ENCODE measurements at regions not wholly inside any gene's neighbourhood (a gene's known extent, or its start where the extent isn't known, plus 50 kb on each side); places are given as distances from the start of the nearest gene placed in this dataset.

GRCh38 chr7:86962623-86963022 lies 96.8 kb downstream of the ELAPOR2 start:
- no peak overlapping the region for H3K4me2 ChIP-seq (ENCODE audit: control insufficient read depth, extremely low read depth, insufficient read depth, low read depth, low read length)
- dilution Hi-C loops (cut with MboI; ENCODE audit: extremely low pct_ligation_motif_present, low sequenced_read_pairs) = no loop called here
- TF ChIP-seq, protein P1, sequence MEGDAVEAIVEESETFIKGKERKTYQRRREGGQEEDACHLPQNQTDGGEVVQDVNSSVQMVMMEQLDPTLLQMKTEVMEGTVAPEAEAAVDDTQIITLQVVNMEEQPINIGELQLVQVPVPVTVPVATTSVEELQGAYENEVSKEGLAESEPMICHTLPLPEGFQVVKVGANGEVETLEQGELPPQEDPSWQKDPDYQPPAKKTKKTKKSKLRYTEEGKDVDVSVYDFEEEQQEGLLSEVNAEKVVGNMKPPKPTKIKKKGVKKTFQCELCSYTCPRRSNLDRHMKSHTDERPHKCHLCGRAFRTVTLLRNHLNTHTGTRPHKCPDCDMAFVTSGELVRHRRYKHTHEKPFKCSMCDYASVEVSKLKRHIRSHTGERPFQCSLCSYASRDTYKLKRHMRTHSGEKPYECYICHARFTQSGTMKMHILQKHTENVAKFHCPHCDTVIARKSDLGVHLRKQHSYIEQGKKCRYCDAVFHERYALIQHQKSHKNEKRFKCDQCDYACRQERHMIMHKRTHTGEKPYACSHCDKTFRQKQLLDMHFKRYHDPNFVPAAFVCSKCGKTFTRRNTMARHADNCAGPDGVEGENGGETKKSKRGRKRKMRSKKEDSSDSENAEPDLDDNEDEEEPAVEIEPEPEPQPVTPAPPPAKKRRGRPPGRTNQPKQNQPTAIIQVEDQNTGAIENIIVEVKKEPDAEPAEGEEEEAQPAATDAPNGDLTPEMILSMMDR (optimal IDR thresholded peaks at IDR 0.05 in 1 of 3, IDR thresholded peaks at IDR 0.05 in 1 of 3, conservative IDR thresholded peaks at IDR 0.05 in 1 of 3; ENCODE audit: extremely low read depth in 1 of 3, insufficient read depth in 2 of 3, low read length in 3 of 3) = no peak
- no peak for TF ChIP-seq EZH2 (IDR thresholded peaks at IDR 0.05; ENCODE audit: low read length)
- DNase-seq (ENCODE audit: low read depth, low spot score) (no peak), FAIRE-seq (no peak)
- no peaks in the 10 kb centered on the region for H3K9me1 ChIP-seq (ENCODE audit: control insufficient read depth, extremely low read depth, insufficient read depth, low read length)
- H3K79me2 ChIP-seq (ENCODE audit: control insufficient read depth, insufficient read depth, low read length) = no peaks in the 10 kb centered on the region
- no peak overlapping the region for H3K4me3 ChIP-seq (ENCODE audit: control insufficient read depth in 2 of 3, extremely low read depth in 1 of 3, insufficient read depth in 2 of 3, low read depth in 1 of 3, low read length in 3 of 3)
- H2AFZ ChIP-seq (ENCODE audit: control insufficient read depth, low read length) = no peak overlapping the region
- no peak overlapping the region for H3K27ac ChIP-seq (ENCODE audit: control insufficient read depth, insufficient read depth, low read length)
- no peaks in the 10 kb centered on the region for H3K9me3 ChIP-seq (ENCODE audit: control insufficient read depth, low read depth, low read length)
- H3K4me1 ChIP-seq (ENCODE audit: control insufficient read depth, extremely low read depth, insufficient read depth, low read length) = no peaks in the 10 kb centered on the region
- no peaks in the 10 kb centered on the region for H3K27me3 ChIP-seq (ENCODE audit: control insufficient read depth, extremely low read depth, insufficient read depth, low read length)
- no peaks in the 10 kb centered on the region for H4K20me1 ChIP-seq (ENCODE audit: control insufficient read depth, extremely low read depth, insufficient read depth, low read length)
- no peak overlapping the region for H3K9ac ChIP-seq (ENCODE audit: control insufficient read depth, extremely low read depth, insufficient read depth, low read length)
- H3K36me3 ChIP-seq (ENCODE audit: control insufficient read depth in 2 of 2, extremely low read depth in 1 of 2, insufficient read depth in 2 of 2, low read length in 2 of 2) = no peaks in the 10 kb centered on the region

GRCh38 chr7:86961686-86962085 lies 97.8 kb downstream of the ELAPOR2 start:
- Histone ChIP-seq H4K20me1 (ENCODE audit: control insufficient read depth, extremely low read depth, insufficient read depth, low read length) (no peaks in the 10 kb centered on the region), H2AFZ (ENCODE audit: control insufficient read depth, low read length) (no peak overlapping the region), H3K4me3 (ENCODE audit: control insufficient read depth in 2 of 3, extremely low read depth in 1 of 3, insufficient read depth in 2 of 3, low read depth in 1 of 3, low read length in 3 of 3) (no peak overlapping the region), H3K9me1 (ENCODE audit: control insufficient read depth, extremely low read depth, insufficient read depth, low read length) (no peaks in the 10 kb centered on the region), H3K4me2 (ENCODE audit: control insufficient read depth, extremely low read depth, insufficient read depth, low read depth, low read length) (no peak overlapping the region), H3K4me1 (ENCODE audit: control insufficient read depth, extremely low read depth, insufficient read depth, low read length) (no peaks in the 10 kb centered on the region), H3K27me3 (ENCODE audit: control insufficient read depth, extremely low read depth, insufficient read depth, low read length) (no peaks in the 10 kb centered on the region), H3K9ac (ENCODE audit: control insufficient read depth, extremely low read depth, insufficient read depth, low read length) (no peak overlapping the region), H3K9me3 (ENCODE audit: control insufficient read depth, low read depth, low read length) (no peaks in the 10 kb centered on the region), H3K36me3 (ENCODE audit: control insufficient read depth in 2 of 2, extremely low read depth in 1 of 2, insufficient read depth in 2 of 2, low read length in 2 of 2) (no peaks in the 10 kb centered on the region), H3K27ac (ENCODE audit: control insufficient read depth, insufficient read depth, low read length) (no peak overlapping the region), H3K79me2 (ENCODE audit: control insufficient read depth, insufficient read depth, low read length) (no peaks in the 10 kb centered on the region)
- FAIRE-seq = no peak
- DNase-seq (ENCODE audit: low read depth, low spot score) = no peak
- dilution Hi-C loops (cut with MboI; ENCODE audit: extremely low pct_ligation_motif_present, low sequenced_read_pairs) = no loop called here
- no peak for TF ChIP-seq EZH2 (IDR thresholded peaks at IDR 0.05; ENCODE audit: low read length)
- TF ChIP-seq, protein P1 (optimal IDR thresholded peaks at IDR 0.05 in 1 of 3, IDR thresholded peaks at IDR 0.05 in 1 of 3, conservative IDR thresholded peaks at IDR 0.05 in 1 of 3; ENCODE audit: extremely low read depth in 1 of 3, insufficient read depth in 2 of 3, low read length in 3 of 3) = no peak
